Gastroesophageal sphincter (tissue), 3 donors: ENCODE measurements at regions not wholly inside any gene's neighbourhood (a gene's known extent, or its start where the extent isn't known, plus 50 kb on each side); places are given as distances from the start of the nearest gene placed in this dataset.

Source experiments
- EP300 ChIP-seq: sonication (generic); formaldehyde crosslinking; IDR thresholded peaks from one replicate; pipeline ENCODE4 v1.6.1; 2017; ENCODE audit warnings: antibody characterized with exemption, mild to moderate bottlenecking
- POLR2A ChIP-seq, 2 donors: fragments of 450-650 bp; IDR thresholded peaks; one replicate each; pipeline ENCODE4 v1.6.1; 2017; ENCODE audit warnings: antibody characterized with exemption in 2 of 2, mild to moderate bottlenecking in 2 of 2, moderate library complexity in 1 of 2
- POLR2AphosphoS5 ChIP-seq: sonication (generic); formaldehyde crosslinking; IDR thresholded peaks from one replicate; pipeline ENCODE4 v1.6.1; 2017; ENCODE audit warnings: antibody characterized with exemption
- TF ChIP-seq, protein P1 (sequence below), 4 experiments: fragments of 200-600 bp in 2 of 4; fragments of 450-650 bp in 2 of 4; sonication (generic) in 1 of 4; IDR thresholded peaks; one replicate each; pipeline ENCODE4 v1.5.1; 2017 to 2019; ENCODE audit warnings: antibody characterized with exemption in 4 of 4, mild to moderate bottlenecking in 2 of 4, moderate library complexity in 2 of 4

GRCh38 chr4:184887947-184888346, 62.2 kb upstream of the ACSL1 start:
- TF ChIP-seq EP300 (no peak), POLR2A (IDR thresholded peaks at IDR 0.05) (no peak), POLR2AphosphoS5 (no peak)
- TF ChIP-seq, protein P1, sequence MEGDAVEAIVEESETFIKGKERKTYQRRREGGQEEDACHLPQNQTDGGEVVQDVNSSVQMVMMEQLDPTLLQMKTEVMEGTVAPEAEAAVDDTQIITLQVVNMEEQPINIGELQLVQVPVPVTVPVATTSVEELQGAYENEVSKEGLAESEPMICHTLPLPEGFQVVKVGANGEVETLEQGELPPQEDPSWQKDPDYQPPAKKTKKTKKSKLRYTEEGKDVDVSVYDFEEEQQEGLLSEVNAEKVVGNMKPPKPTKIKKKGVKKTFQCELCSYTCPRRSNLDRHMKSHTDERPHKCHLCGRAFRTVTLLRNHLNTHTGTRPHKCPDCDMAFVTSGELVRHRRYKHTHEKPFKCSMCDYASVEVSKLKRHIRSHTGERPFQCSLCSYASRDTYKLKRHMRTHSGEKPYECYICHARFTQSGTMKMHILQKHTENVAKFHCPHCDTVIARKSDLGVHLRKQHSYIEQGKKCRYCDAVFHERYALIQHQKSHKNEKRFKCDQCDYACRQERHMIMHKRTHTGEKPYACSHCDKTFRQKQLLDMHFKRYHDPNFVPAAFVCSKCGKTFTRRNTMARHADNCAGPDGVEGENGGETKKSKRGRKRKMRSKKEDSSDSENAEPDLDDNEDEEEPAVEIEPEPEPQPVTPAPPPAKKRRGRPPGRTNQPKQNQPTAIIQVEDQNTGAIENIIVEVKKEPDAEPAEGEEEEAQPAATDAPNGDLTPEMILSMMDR (IDR thresholded peaks at IDR 0.05) = no peak
